EL (cell line): ENCODE measurements at regions not wholly inside any gene's neighbourhood (a gene's known extent, or its start where the extent isn't known, plus 50 kb on each side); places are given as distances from the start of the nearest gene placed in this dataset.

ENCODE experiments used
- DNase-seq: peaks from one replicate; pipeline ENCODE4 v3.0.0-alpha.2; 2016

DNA sequence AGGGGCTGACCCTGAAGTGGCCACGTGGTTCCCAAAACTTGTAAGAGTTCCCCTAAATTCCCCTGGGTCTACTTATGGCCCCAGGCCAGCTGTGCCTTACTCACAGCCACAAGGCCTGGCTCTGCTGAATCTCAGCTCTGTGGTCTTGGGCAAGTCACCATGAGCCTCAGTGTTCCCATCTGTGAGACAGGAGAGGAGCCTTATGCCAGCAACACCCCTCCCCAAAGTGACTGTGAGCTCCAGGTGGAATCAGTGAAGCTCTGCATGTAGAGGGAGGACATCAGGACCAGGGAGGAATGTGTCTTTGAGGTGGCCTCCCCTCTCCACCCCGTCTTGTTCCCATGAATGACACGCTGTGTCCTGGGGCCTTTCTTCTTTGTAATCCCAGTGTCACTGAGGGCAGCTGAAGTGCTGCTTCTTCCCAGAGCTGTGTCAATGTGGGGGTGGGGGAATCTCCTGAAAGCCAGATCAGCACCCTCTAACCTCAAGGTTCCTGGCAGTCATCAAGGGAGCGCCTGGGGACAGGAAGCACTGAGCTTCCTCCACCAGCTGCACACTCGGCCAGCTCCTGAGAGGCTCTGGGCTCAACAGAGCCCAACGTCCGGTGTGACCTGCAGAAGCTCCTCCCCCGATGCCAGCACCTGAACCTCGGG lies 258.9 kb downstream of the UACA start:
- DNase-seq = peak; percentile 66

DNA sequence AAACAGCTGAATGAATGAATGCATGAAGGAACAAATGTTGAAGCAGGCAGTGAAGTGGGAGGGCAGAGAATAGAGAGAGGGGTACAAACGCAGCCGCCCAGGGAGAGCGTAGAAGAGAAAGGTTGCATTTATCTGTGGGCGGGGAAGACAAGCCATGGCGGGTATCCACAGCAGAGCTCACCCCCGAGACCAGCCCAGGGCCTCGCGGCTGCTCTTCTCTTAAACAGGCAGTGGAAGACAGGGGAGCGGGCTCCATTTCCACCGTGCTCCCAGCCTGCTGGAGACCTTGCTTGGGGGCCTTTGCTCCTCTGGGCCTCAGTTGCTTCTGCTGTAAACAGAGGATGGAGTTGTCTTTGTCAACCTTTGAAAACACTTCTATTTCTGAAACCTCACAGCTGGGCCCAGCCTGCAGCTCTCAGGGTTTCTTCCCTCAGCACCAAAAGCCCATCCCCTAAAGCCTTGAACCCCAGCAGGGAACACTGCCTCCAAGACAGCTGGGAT lies 259.5 kb downstream of the UACA start:
- DNase-seq = no peak

DNA sequence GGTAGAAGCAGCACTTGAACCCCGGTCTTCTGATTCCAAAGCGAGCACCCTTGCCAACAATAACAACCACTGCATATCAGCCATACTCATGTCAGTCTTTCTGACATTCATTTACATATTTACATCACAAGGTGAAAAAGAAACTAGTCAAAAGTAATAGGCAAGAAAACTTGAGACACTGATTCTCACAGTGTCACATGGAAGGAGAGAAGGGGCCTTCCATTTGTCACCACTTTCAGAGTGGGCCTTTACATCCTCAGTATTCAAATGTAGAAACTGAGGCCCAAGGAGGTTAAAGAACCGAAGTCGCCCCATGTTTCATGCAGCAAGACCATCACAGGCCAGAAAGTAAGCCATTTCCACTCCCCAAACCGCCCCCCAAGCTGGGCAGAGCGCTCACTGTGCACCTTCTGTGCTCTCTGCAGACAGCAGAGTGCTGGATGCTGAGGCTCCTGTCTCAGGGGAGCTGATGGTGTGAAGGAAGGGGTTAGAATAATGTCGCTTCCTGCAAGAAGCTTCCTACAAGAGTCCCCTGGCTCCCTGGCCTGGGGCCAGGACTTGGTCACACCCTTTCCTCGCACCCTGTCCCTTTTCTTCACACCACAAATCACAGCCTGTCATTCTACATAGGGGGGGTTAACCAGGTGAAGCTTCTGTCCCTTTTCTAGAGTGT lies 260.1 kb downstream of the UACA start:
- no peak for DNase-seq

DNA sequence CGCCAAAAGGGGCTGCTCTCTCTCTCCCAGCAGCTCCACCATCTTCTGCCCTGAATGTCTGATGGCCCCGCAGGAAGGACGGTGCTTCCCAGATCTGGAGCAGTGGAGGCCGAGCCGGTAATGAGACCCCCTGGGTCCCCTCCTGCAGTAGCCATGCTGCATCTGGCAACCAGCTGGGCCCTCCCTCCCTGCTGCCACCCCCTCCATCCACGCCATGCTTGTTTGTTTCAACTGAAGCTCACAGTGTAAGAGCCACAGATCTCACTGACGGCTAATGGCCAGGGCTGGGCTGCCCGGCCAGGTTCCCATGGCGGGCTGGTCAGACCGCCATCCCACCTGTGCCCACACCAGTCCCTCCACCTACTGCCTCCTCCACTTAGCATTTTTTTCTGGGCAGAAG lies 260.8 kb downstream of the UACA start:
- DNase-seq = no peak

DNA sequence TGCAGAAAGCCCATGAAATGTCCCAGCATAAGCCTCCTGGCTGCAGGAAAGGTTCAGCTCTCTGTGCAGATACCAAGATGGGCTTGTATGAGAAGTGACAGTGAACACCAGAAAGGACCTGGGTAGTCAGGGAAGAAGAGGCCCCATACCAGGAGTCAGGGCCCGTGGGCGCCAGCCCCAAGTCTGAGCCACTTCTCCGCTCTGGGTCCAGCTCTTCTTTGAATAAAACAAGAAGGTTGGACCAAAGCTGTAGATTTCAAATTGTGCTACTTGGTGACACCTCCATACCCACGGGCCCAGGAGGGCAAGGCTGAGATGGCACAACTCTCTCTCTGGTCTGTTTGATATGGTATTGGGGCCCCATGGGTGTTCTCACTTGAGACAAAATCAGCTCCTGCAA lies 261.5 kb downstream of the UACA start:
- no peak for DNase-seq

DNA sequence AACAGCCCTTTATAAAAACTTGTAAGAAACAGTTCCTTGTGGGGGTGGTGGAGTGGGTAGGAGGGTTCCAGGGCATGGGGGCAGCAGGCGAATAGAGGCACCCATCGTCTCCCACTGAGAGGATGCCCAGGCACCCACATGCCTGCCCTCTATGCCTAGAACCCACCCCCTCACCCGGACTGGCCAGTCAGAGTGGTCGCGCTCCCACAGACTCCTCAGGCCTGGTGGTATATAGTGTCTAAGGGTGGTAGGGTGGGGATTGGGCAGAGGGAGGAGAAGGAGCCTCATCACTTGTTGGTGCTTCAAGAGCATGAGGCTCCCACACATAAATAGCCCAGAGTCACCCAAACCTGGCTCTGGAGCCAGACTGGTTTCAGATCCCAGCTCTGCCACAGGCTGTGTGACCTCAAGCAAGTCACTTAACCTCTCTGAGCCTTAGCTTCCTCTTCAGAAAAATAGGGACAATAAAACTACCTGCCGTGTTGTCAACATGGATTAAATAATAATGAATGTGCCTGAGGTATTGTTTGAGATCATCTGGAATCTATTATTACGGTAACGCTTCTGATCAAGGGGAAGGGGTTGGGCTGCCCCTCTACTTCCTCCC lies 262.1 kb downstream of the UACA start:
- DNase-seq = no peak

DNA sequence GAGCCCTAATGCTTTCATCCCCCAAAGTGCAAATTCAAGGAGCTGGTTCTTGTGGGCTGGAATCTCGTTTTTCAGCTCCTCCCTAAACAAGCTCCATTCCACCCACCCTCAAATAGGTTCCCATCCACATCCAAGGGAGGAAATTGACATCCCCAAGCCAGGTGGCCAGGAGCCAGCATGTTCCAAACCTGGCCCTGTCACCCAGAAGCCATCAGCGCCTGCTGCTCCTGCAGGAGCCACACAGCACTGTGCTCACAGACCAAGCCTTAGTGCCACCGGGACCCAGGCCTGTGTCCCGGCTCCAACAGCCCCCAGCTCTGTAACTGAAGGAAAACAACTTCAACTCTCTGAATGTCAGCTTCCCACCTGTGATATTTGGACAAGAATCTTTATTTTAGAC lies 263.6 kb downstream of the UACA start:
- no peak for DNase-seq

DNA sequence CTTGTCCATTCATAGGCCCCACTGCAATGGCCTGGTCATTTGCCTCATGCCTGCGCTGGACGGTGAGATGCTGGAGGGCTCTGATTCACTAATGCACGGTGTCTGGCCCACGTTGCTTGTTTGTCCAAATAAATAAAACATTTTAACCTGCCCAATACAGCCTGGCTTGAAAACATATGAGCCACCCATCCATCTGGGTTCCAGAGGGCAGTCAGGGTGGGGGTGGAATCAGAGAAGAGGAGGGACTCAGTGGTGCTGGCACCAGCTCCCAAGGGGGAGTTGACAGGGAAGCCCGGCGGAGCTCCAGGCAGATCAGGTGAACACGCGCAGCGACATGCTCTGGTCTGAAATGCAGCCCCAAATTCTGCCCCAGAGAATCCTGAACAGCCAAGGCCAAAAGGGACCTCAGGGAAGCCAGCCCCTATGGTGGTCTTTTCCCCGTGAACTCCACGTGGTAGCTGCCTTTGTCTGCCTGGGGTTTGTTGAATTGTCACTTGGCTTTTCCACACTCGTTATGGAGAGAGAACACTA lies 265.2 kb downstream of the UACA start:
- no peak for DNase-seq

DNA sequence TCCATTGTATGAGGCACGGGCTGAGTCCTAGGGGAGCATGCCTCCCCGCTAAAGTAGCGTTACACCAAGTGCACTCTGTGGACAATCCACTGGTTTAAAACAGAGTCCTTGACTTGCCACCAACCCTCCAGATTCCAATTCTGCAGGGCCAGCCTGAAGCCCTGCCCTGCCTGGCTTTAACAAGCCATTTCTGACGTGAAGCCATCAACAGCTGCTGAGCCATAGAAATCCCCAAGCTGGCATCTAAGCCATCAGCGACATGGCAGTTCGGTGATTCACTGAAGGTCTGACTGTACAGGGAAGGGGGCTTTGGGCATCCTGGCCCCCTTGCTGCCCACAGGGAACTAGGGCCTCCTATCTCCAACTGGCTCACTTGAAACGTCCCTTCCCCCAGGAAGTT lies 265.7 kb downstream of the UACA start:
- DNase-seq = no peak

DNA sequence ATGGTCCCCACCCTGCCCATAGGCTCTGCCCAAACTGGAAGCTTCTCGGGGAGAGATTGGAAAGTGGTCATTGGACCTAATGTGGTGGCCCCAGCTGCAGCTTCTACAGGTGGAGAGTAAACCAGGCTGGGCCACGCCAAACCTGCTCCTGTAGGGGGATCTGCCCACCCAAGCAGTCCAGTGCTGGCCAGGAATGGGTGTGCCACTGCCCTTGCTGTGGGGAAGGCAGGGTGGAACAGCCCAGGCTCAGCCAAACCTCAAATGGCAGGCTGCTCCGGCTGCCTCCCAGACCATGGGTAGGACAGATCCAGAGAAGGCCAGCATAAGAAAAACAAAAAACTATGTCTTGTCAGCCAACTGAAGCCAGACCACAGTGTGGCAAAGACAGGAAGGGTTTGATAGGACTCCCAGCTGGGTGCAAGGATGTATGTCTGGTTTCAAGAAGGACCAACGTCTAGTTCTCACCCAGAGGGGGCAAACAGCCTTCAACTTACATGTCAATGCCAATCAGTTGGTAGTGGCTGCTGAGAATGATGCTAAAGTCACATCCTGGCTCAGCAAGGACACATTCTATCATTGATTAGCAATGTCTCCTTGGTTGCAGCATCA lies 267.3 kb downstream of the UACA start:
- DNase-seq = no peak

DNA sequence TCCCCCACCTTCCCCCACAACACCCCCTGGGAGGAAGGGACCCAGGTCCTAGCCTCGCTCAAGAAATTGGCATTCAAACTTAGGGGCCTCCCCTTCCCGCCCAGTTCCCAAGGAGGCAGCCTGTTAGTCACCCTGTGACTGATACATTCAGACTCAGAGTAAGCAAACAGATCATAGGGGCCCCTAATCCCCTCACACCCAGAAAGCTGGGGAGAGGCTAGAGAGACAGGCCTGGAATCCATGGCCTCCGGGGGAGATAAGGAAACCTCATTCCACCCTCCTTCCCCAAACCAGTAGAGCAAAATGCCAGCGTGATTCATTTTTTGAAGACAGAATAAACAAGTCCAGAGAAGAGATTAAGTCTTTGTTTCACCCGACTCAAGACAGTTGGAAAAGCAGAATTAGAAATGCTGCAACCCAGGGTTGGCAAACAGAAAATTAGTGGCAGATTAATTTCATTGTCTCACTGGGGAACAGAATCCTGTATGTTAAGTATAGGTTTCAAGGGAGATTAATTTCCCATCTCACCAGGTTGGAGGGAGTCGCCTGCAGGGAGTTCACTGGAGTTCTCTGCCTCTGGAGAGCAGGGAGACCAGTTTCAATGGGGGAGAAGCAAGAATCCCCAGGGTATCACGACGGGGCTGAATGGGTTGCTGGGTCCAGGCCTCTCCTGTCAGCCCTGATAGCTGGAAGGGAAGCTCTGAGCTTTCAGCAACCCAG lies 268.3 kb downstream of the UACA start:
- peak; percentile 98 for DNase-seq

DNA sequence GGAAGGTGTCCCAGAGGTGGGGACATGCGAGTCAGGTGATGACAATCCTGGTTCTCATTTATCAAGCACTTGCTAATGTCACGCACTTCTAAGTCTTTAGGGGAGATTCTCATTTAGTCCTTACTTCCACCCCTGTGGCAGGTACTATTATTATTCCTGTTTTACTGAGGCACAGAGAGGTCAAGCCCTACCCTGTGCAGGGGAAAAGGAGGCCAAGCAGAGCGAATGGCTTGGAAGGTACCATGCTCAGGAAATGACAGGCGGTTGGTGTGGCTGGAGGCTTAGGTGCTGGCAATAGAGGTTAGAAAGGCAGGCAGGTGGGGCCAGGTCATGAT lies 268.9 kb downstream of the UACA start:
- DNase-seq = no peak

DNA sequence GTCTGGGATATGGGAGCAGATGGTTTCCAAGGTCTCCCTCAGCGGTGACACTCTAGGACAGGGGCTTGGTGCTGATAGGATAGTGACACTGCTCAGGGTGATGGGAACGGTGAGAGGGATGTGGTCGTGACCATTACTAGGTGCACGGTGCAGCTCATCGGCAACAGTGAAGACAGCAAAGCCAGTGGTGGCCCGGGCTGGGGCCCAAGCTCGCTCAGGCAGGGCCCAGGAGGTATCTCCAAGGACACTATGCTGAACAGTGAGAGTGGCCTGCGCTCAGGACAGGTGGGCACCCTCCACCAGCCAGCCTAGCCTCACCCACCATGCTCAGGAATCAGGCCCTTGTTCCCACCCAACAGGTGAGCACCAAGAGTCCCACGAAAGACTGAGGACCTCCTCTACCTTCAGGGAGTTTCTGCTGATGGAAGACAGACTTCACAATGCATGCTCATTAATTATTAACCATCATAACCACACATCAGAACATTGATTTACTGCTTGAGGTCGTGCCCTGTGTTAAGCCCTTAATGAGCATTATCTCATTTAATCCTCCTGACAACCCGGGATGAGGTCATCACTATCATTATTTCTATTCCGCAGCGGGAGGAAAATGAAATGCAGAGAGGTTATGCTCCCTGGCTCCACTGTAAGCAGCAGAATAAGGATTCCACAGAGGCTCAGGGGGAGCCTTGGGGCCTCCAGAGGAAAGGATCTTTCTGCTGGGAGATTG lies 269.4 kb downstream of the UACA start:
- DNase-seq = peak; percentile 42

DNA sequence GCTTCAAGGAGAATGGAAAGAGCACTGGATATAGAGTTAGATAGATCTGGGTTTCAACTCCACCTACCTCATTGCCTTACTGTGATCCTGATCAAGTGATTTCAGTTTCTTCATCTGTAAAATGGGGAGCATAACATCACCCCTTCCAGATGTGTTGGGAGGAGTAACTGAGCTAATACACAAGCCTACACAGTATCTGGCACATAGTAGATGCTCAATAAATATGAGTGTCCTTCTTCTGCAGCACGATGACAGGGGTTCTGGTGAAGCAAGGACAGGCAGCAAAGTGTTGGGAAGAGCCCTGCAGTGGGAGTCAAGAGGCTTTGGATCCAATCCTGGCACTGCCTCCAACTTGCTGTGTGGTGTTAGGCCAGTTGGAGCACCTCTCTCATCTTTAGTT lies 270.0 kb downstream of the UACA start:
- no peak for DNase-seq

DNA sequence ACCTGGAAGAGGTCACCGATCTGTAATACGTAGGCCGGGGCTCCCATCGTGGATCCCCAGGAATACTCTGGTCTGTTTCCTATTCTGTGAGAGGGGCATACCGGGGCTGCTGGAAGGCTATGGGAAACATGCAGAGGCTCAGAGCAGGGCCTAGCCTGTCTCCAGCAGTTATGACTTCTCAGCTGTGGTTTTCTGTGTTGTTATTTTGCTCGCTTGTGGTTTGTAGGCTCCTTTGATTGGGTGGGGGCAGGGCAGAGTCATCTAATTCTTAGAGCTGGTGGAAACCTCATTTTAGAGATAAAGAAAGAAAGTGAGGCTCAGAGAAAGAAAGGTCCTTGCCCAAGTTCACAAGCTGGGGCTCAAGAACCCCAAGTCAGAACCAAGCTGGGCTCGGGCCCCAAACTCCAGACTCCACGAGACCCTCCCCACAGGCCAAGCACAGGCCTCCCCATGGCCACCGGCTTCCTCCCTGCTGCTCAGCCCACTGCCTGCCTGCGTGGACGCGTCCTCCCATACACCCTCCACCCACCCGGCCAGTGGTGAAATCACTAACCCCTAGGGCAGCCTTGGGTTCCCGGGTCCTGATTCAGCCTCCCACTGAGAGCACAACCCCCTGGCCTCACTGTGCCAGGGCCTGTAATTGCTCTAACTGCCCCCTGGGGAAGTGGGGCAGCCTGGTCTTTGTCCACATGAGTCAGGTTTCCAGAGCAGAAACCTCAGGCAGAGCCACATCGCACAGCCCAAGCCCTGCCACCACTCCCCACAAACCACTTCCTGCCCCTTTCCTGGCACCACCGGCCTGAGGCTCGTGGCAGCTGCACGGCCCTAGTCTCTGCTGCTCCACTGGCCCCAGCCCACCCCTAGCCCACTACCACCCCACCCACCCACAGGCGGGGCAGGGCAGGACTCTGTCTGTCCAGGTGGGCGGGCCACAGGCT lies 270.8 kb downstream of the UACA start:
- peak; percentile 96 for DNase-seq

DNA sequence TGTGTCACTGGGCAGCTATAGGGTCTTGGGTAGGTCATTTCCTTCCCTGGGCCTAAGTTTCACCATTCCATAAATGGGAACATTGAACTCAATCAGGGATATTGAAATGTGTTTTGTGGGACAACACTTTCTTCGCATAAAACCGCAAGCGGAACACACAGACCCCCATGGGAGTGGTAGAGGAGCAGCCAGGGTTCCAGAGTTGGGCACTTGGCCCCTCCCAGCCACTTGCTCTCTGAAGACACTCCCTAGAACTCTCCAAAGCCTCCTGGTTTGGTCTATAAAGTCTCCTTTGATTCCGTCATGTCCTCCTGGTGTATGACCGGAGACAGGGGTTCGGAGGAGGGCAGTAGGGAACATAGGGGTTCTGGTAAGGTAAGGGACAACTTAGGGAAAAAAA lies 271.7 kb downstream of the UACA start:
- no peak for DNase-seq

DNA sequence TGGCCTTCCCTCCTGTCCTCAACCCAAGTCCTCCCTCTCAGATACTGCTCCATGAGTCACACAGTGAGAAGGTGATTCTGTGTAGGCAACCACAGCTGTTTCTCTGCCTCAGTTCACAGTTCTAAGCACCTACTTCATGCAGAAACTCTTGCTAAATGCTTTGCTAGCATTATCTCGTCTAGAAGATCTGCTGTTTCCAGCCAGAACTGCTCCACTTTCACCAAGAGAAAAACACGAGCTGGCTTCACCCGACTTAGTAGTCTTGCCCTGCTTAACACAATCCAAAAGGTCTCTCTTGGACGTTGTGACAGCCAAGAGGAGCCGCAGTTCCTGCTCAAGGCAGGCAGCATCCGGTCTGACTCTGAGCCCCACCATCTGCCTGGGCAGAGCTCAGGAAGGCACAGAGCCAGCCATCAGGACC lies 272.1 kb downstream of the UACA start:
- DNase-seq = no peak

DNA sequence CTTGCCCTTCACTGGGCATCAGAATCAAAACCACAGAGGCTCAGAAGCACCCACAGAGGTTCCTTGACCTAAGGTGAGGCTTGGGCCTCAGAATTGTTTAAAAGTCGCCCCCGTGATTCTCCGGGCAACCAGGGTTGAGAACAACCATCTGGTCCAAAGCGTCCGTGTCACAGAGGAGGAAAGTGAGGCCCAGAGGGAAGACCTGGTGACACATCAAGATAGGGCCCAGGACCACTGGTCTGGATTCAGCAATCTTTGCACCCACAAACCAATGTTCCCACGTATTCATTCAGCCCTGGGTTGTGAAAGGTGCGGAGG lies 272.6 kb downstream of the UACA start:
- no peak for DNase-seq

DNA sequence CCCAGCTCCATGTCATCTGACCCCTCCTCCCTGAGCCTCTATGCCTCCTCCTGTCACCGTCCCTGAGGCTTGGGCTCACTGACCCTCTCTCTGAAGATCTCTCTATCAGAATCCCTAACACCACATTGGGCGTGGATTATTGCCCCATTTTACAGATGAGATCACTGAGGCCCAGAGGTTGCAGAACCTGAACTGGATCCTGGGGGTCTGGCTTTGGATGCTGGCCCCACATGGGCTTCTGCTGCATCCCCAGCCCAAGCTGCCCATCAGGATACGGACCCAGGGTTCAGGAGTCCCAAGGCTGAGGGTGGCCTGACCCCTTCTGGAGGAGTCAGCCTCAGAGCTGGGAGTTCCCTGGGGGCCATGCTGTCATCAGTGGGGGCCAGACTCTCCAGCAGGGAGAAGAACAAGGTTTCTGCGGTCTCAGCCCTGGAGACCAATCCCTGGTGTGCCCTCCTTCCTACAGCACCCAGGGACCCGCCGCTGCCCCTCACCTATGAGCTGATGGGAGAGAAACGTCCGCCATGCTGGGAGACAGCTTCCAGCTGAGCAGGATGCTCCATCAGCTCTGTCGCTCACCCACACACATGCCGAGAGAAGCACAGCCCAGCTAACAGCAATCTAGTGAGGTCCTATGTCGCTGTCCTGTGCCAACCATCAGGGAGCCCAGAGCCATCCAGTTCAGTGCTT lies 273.1 kb downstream of the UACA start:
- DNase-seq = no peak

DNA sequence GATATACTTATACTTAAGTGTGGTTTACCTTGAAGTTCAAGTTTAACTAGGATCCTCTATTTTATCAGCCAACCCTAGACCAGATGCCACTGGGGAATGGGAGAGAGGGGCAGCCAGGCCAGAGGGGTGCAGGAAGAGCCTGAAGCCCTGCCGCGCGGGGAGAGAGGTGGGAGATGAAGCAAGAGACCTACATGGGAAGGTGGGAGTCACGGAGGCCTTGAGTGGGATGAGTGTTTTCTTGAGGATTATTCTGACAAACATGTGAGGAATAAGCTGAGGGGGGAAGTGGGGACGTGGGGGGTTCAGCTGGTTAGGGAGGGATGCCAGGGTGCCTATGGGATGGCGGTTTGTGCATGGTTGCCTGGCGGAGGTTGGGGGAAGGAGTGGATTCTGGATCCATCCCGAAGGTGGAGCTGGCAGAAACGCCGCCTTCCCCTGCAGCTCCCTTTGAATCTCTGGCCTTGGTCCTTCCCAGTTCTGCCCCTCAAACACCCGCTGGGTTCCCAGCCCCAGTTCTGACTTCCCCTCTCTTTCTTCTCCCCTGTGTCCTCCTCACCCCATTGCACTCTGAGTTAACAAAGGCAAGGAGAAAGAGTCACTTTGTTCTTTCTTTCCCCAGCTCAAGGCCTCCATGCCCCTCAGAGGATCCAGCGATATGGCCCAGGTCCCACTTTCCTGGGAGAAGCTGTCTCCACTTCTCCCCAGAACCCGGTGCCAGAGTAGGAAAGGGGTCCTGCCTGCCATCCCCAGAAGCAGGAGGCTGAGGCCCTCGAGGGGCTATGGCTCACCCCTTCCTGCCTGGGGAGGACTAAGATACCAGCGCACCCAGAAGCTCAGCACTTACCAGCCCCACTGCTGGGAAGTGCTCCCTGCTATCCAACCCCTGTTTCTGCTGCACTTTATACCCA lies 274.2 kb downstream of the UACA start:
- no peak for DNase-seq
